SK-MEL-5 (cell line): ENCODE measurements at regions not wholly inside any gene's neighbourhood (a gene's known extent, or its start where the extent isn't known, plus 50 kb on each side); places are given as distances from the start of the nearest gene placed in this dataset.

Experiments used
- DNase-seq: peaks from one replicate; pipeline ENCODE4 v3.0.0-alpha.2; 2016; ENCODE audit warnings: low read depth, low spot score
- in situ Hi-C: cut with HindIII; loops from 2 replicates; pipeline ENCODE4 v1.10.0; 2016; ENCODE audit warnings: low sequenced_read_pairs, high pct_unique_total_duplicates, low pct_unique_long_range_greater_than_20kb
- small RNA-seq, 2 experiments: library from RNA; depleted of rRNA; stranded (forward); fragments of <200 nt; gene quantifications; one replicate each; pipeline ENCODE3, GENCODE V24; 2014

DNA sequence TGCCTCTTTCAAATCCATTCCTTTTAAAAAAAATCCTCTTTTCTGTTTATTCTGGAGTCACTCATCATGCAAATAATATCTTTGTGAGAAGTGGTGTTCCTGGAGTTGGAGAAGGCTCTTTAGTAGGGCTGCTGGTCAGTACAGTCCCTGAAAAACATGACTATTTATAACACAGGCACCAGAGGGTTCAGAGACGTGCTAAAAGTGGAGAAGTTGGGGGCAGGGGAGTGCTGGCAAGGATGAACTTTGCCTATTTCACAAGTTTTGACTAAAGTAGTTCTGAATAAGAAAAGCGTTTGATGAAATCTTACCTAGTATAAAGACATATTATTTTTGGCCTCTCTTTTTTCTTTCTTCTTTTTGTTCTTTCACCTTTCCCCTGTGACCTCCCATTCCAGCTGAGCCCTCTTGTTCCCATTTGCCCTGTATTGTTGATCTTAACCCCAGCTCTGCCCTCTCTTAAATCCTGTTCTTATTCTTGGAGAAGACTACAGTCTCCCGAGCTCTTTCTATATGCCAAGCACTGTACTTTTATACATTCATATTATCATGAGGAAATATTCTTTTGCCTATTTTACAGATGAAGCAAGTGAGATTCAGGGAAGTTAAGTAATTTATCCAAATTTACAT, 129.1 kb downstream of the TM9SF2 start:
- DNase-seq = no peak
- in situ Hi-C loops = no loop called here

DNA sequence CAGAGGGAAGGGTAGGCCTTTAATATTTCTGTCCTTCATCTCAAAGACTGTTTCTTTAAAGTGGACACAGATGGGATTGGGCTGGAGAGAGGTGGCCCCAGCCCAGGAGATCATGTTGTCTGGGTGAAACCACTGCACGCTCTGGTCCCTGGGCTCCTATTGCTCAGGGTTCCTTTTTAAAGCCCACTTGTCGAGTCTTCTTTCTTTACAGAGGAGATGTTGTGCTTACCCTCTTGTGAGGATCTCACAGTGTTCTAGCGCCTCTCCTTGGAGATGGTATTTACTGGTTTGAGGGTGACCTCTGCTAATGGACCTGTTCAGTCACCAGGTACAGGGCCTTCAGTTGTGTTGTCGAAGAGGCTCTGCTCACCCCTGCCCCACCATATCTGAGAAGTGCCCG, 128.4 kb downstream of the TM9SF2 start:
- in situ Hi-C loops = no loop called here

DNA sequence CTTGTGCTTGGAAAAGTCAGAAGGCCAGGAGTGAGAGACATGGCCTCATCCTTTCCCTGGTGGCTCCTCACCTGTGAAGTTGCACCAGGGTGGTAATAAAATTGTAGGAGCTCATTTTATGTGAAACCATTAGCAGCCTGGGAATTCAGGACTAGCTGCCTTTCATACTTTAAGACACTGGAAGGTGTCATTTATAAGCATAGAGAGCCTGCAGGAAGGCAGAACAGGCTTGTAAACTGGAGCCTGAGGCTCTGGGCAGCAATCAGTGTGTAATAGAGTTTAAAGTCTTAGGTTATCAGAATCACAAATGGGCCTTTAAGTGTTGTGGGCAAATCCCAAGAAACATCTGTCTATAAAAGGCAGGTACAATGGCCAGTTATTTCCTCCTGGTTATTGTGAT, 127.2 kb downstream of the TM9SF2 start:
- in situ Hi-C loops = no loop called here
- DNase-seq = no peak

More for the DNA sequence above, 128.4 kb downstream of the TM9SF2 start:
- DNase-seq = no peak

DNA sequence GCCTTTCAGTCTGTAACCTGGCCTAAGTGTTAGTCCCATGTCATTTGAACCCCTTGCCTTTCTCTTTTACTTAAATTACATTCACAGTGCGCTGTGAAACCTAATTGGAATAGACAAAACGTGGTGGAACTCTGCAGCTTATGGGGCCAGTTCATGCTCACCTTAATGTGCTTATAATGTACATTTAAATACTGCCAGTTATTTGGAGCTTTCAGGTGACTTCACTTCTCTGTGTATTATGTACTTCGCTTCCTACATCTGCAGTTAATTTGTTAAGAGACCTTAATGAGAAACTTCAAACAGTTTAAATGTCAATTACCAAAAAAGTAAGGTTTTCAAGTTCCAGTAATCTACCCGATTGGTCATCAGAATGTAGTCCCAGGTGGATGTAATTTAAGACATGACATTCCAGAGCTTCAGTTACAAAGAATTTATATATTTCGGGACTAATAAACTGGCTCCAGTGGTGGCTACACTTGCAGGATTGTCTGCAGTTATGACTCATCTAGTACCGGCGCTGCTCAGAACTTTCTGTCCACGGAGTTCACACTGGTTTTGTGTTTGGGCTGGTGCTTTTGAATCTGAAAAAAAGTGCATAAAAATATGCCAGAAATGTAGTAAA, 125.3 kb downstream of the TM9SF2 start:
- in situ Hi-C loops = no loop called here
- DNase-seq = no peak

DNA sequence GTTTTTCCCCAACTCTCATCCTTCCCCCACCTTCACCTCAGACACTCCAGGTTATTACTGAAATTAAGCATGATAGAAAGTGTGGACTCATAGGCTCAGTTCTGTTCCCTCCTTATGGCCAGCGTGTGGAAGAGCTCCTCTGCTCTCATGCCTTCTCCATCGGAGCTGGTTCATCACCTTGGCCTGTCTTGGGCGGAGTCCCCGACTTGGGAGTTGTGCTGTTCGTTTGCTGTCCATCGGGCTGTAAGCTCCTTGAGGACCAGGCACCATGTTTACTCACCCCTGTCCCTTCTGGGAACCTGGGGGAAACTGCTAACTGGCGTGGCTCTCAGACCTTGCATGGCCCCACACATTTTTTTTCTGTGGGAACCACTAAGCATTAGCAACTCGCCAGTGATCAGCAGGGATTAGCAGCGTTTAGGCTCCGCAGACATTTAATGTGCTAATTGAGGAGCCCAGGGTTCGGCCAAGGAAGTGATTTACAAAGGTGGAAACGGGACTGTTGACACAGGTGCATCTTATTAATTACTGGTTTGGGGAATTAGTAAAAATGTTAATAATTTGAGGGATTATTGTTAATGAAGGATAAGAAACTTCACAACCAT, 123.8 kb downstream of the TM9SF2 start:
- DNase-seq = no peak
- in situ Hi-C loops = no loop called here

DNA sequence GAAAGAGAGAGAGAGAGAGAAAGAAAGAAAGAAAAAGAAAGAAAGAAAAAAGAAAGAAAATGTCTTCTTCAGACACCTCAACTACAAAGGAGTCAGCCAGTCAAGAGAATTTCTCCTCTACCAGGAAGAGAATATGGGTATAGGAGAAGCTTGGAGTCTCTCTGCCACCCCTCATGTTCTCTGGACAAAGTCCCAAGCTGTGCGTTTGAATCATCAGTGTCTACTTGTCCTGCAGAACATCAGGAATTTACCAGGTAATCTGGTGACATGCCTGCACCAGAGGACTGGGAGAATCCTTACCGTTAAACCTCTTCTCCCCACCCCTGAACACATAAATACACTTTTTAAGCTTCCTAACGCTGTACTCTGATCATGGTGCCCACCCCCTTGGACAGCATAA, 119.5 kb downstream of the TM9SF2 start:
- no peak for DNase-seq
- in situ Hi-C loops = no loop called here

DNA sequence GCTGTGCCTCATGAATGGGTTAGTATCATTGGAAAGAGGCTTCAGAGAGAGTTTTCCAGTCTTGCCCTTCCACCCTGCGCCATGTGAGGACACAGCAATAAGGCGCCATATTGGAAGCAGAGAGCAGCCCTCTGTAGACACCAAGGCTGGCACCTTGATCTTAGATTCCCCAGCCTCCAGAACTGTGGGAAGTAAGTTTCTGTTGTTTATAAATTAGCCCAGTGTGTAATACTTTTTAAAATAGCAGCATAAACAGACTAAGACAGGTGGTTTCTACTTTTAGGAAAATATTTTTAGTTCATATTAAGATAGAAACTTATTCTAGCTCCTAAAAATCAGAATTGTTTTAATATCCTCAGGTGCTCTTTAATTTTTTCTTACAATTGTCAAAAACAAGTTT, 117.9 kb downstream of the TM9SF2 start:
- DNase-seq = peak; percentile 82
- in situ Hi-C loops = no loop called here

DNA sequence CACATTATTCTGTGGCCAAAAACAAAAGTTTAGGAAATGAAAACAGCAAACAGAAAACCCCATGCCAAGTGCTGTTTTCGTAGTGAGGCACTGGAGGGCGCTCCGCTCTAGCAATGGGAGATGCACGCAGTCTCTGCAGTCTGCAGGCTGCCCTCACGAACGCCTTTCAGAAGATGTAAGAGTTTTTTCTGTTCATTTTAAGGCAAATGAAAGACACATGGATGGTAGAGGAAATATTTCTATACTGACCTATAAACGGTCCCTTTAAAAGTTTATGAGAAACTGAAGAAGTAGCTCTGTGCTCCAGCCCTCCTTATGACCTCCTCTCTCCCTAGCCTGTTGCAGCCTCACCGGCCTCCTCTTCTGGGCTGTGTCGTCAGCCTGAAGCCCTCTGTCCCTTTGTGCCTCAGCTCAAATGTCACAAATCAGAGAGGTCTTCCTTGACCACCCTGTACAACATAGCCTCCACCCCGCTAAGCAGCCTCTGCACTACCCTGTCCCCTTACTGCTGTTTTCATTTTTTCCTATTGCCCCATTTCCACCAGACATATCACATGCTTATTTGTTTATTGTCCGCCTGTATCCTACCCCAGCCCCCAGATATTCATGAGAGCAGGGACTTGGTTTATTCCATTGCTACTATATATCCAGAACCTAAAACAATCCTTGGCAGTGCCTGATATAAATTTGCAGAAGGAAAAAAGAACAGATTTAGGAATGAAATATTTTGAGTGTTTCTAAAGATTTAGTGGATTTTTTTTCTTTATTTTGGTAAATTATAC, 116.4 kb downstream of the TM9SF2 start:
- DNase-seq = peak; percentile 83
- in situ Hi-C loops = no loop called here

DNA sequence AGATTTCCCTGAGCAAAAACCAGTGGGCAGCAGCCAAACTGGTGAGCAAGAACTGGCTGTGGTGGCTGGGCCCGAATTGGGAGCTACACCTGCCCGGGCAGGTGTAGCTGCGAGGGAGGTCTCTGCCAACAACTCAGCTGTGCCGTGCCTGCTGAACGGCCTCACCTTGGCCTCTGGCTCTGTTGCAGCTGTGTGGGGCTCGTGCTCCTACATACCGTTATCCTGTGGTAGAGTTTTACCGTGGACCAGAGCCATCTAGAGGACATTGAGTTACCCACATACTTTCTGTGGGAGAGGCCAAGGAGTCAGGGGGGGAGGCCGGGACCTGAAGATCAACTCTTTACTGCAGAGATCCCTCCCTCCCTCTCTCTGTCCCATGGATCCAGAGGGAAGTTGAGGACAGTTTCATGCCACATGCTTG, 113.2 kb downstream of the TM9SF2 start:
- peak; percentile 74 for DNase-seq
- in situ Hi-C loops = no loop called here

Small RNA genes in the stretch of these regions (small RNA-seq; reads per million reads assigned to genes)
- gene MIR4306 = 0 reads per million in 2 experiments
- 0 reads per million in 2 experiments for gene RF00402
